ENCODE measurements at regions not wholly inside any gene's neighbourhood (a gene's known extent, or its start where the extent isn't known, plus 50 kb on each side); places are given as distances from the start of the nearest gene placed in this dataset.

GRCh38 chr13:110807546-110807945 lies 94.0 kb downstream of the ING1 start:
- TF ChIP-seq POLR2A (IDR thresholded peaks at IDR 0.05), result no peak
- no peak for TF ChIP-seq CTCF (IDR thresholded peaks at IDR 0.05)
- TF ChIP-seq EP300 (IDR thresholded peaks at IDR 0.05), result no peak
